Loucy (cell line): ENCODE measurements at regions not wholly inside any gene's neighbourhood (a gene's known extent, or its start where the extent isn't known, plus 50 kb on each side); places are given as distances from the start of the nearest gene placed in this dataset.

Experiments used
- H2AFZ ChIP-seq: fragments of 200-600 bp; sonication (generic); 2 replicates; pipeline ENCODE4 v1.6.0; 2016; ENCODE audit warnings: antibody characterized with exemption, mild to moderate bottlenecking, low read length, moderate library complexity
- H3F3A ChIP-seq: fragments of 200-600 bp; 2 replicates; pipeline ENCODE4 v1.6.0; 2016; ENCODE audit warnings: antibody characterized with exemption, low read depth, mild to moderate bottlenecking
- H3K27me3 ChIP-seq: fragments of 200-600 bp; sonication (generic); 2 replicates; pipeline ENCODE4 v1.6.1; 2014; ENCODE audit warnings: low read length, mild to moderate bottlenecking; ENCODE audit not compliant: insufficient read depth, poor library complexity, severe bottlenecking
- H3K36me3 ChIP-seq: fragments of 200-600 bp; sonication (generic); 2 replicates; pipeline ENCODE4 v1.6.1; 2016; ENCODE audit warnings: low read length; ENCODE audit not compliant: insufficient read depth
- H3K4me1 ChIP-seq: fragments of 200-600 bp; sonication (generic); 2 replicates; pipeline ENCODE4 v1.5.1; 2014; ENCODE audit warnings: low read length, mild to moderate bottlenecking; ENCODE audit not compliant: insufficient read depth, poor library complexity, severe bottlenecking
- H3K4me2 ChIP-seq: fragments of 200-600 bp; sonication (generic); 2 replicates; pipeline ENCODE4 v1.6.0; 2014; ENCODE audit warnings: antibody characterized with exemption, low read length, low read depth, mild to moderate bottlenecking; ENCODE audit not compliant: poor library complexity, severe bottlenecking
- H3K4me3 ChIP-seq: fragments of 200-600 bp; sonication (generic); 2 replicates; pipeline ENCODE4 v1.5.1; 2014; ENCODE audit warnings: low read length, mild to moderate bottlenecking, mixed read lengths; ENCODE audit not compliant: poor library complexity, severe bottlenecking
- H3K79me2 ChIP-seq: fragments of 200-600 bp; sonication (generic); 2 replicates; pipeline ENCODE4 v1.6.1; 2014; ENCODE audit warnings: low read length; ENCODE audit not compliant: insufficient read depth
- H3K9ac ChIP-seq: fragments of 200-600 bp; sonication (generic); 2 replicates; pipeline ENCODE4 v1.6.0; 2014; ENCODE audit warnings: mild to moderate bottlenecking, low read depth, low read length, moderate library complexity; ENCODE audit not compliant: poor library complexity, severe bottlenecking
- H3K9me2 ChIP-seq: fragments of 200-600 bp; sonication (generic); replicated peaks from 2 replicates; pipeline ENCODE4 v1.6.1; 2016; ENCODE audit warnings: low read depth, low read length, mixed read lengths
- H3K9me3 ChIP-seq: fragments of 200-600 bp; sonication (generic); 2 replicates; pipeline ENCODE4 v1.6.1; 2014; ENCODE audit warnings: mild to moderate bottlenecking, antibody characterized with exemption, low read length, low read depth; ENCODE audit not compliant: insufficient read depth
- H4K20me1 ChIP-seq: fragments of 200-600 bp; sonication (generic); 2 replicates; pipeline ENCODE4 v1.6.0; 2014; ENCODE audit warnings: antibody characterized with exemption, low read length, mild to moderate bottlenecking; ENCODE audit not compliant: insufficient read depth, poor library complexity, severe bottlenecking
- EZH2phosphoT487 ChIP-seq: fragments of 200-600 bp; IDR thresholded peaks from 2 replicates; pipeline ENCODE4 v1.6.1; 2018; ENCODE audit warnings: antibody characterized with exemption, mild to moderate bottlenecking, moderate library complexity, borderline replicate concordance
- TF ChIP-seq, protein P1 (sequence below): fragments of 200-600 bp; sonication (generic); conservative IDR thresholded peaks from 2 replicates; pipeline ENCODE4 v1.5.1; 2014; ENCODE audit warnings: mild to moderate bottlenecking, antibody characterized with exemption, low read length

DNA sequence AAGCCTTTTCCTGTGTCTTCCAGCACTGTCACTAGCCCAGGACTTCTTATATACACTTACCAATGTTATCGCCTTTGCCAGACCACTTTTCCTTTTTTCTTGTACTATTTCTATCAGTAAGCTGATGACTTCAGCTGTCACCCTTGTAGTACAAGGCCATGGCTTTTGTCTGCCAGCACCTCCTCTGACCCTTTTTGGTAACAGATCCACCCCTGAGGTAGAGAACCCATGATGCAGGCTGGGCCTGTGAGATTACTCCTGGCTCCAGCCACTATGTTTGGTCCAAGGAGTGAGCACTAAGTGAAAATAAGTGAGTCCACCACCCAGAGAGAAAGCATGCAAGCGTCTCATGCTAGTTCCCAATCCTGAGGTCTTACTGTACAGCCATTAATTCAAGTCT is 406.7 kb downstream of the MLLT3 start:
- no peak overlapping the region for H3K4me2 ChIP-seq

DNA sequence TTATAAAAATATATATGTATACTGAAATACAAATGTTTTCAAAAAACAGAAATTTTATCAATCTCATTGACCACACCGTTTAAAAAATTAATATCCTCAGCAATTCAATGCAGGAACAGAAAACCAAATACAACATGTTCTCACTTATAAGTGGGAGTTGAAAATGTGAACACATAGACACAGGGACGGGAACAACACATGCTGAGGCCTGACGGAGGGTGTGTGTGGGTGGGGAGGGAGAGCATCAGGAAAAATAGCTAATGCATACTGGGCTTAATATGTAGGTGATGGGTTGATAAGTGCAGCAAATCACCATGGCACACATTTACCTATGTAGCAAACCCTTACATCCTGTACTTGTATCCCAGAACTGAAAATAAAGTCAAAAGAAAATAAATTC is 409.5 kb downstream of the MLLT3 start:
- Histone ChIP-seq H3K27me3 (no peaks in the 10 kb centered on the region), H3K4me1 (peaks cover 18% of the 10 kb centered on the region), H3K9me2 (no peaks in the 10 kb centered on the region), H3K36me3 (no peaks in the 10 kb centered on the region), H2AFZ (no peak overlapping the region), H3K79me2 (no peaks in the 10 kb centered on the region), H3K4me2 (no peak overlapping the region), H3K9ac (no peak overlapping the region), H4K20me1 (no peaks in the 10 kb centered on the region), H3K4me3 (no peak overlapping the region), H3F3A (no peaks in the 10 kb centered on the region), H3K9me3 (no peaks in the 10 kb centered on the region)
- TF ChIP-seq EZH2phosphoT487, result no peak
- TF ChIP-seq, protein P1, sequence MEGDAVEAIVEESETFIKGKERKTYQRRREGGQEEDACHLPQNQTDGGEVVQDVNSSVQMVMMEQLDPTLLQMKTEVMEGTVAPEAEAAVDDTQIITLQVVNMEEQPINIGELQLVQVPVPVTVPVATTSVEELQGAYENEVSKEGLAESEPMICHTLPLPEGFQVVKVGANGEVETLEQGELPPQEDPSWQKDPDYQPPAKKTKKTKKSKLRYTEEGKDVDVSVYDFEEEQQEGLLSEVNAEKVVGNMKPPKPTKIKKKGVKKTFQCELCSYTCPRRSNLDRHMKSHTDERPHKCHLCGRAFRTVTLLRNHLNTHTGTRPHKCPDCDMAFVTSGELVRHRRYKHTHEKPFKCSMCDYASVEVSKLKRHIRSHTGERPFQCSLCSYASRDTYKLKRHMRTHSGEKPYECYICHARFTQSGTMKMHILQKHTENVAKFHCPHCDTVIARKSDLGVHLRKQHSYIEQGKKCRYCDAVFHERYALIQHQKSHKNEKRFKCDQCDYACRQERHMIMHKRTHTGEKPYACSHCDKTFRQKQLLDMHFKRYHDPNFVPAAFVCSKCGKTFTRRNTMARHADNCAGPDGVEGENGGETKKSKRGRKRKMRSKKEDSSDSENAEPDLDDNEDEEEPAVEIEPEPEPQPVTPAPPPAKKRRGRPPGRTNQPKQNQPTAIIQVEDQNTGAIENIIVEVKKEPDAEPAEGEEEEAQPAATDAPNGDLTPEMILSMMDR, result no peak

More for the DNA sequence above, 406.7 kb downstream of the MLLT3 start:
- Histone ChIP-seq H3K4me3 (no peak overlapping the region), H2AFZ (no peak overlapping the region), H3K27me3 (no peaks in the 10 kb centered on the region), H3K9me3 (no peaks in the 10 kb centered on the region), H3K9ac (no peak overlapping the region), H3F3A (no peaks in the 10 kb centered on the region), H3K4me1 (peaks cover 19% of the 10 kb centered on the region), H3K79me2 (no peaks in the 10 kb centered on the region), H3K36me3 (no peaks in the 10 kb centered on the region), H3K9me2 (no peaks in the 10 kb centered on the region), H4K20me1 (no peaks in the 10 kb centered on the region)
- TF ChIP-seq EZH2phosphoT487, result no peak
- TF ChIP-seq, protein P1, result no peak

DNA sequence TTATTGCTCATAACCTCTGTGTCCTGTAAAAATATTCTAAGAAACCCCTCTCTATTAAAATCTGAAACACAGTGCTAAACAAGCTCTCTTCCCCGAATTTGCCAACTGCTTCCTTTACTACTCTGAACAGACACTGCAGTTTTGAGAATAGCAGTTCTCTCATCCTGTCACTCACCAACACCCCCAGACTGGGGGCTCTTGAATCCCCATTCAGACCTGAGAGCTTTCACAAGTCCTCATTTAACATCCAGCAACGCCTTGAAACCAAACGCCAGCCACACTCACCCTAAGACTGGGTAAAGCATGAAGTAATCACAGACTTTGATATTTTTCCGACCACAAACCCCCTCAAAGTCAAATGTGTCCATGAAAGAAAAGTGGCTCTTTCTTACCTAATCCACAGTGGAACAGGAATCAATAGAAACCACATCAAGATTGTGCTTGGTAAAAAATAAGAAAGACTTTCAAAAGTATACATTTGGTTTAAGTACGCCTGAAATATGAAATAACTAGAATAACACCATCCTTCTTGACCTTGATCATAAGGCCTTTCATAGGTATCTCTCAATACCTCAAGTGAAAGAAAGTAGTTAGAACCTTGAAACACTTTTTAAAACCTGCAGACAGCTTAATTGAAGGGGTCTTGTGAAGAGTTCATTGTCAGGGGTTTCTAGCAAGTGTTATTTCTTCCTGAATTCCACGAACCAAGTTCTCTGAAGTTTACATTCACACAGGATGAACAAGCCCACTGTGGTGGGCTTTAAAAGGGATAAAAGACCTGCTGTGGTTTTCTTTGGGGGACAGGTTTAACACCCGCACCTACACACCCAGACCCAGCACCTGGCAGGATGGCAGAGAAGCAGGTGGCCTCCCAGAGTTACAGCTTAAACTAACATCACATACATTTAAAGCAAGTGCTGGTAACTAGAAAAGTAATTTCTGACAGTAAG is 412.6 kb downstream of the MLLT3 start:
- Histone ChIP-seq H3K9ac (no peak overlapping the region), H3K79me2 (no peaks in the 10 kb centered on the region), H3K4me3 (no peak overlapping the region), H3K9me3 (no peaks in the 10 kb centered on the region), H3K4me2 (peak overlapping the region; percentile 40), H3K36me3 (no peaks in the 10 kb centered on the region), H3K4me1 (peaks cover 18% of the 10 kb centered on the region), H4K20me1 (no peaks in the 10 kb centered on the region), H3K9me2 (no peaks in the 10 kb centered on the region), H2AFZ (no peak overlapping the region), H3K27me3 (no peaks in the 10 kb centered on the region), H3F3A (no peaks in the 10 kb centered on the region)
- TF ChIP-seq, protein P1, result no peak
- TF ChIP-seq EZH2phosphoT487, result no peak
